Panc1 (cell line): ENCODE measurements at regions not wholly inside any gene's neighbourhood (a gene's known extent, or its start where the extent isn't known, plus 50 kb on each side); places are given as distances from the start of the nearest gene placed in this dataset.

Experiments
- POLR2AphosphoS5 ChIP-seq: IDR thresholded peaks from 2 replicates; pipeline ENCODE4 v1.6.1; 2012; ENCODE audit warnings: mild to moderate bottlenecking, low read depth, low read length, moderate library complexity
- REST ChIP-seq, 2 experiments: IDR thresholded peaks; 2 replicates each; pipeline ENCODE4 v1.6.1; 2011 to 2012; ENCODE audit warnings: low read depth in 2 of 2, control low read depth in 1 of 2, low read length in 1 of 2, mild to moderate bottlenecking in 1 of 2, moderate library complexity in 1 of 2; ENCODE audit not compliant: insufficient read depth in 1 of 2
- SIN3A ChIP-seq: IDR thresholded peaks from 2 replicates; pipeline ENCODE4 v1.6.1; 2012; ENCODE audit warnings: low read depth, mild to moderate bottlenecking, low read length, moderate library complexity, borderline replicate concordance; ENCODE audit not compliant: insufficient read depth
- TCF7L2 ChIP-seq: IDR thresholded peaks from 2 replicates; pipeline ENCODE4 v1.6.1; 2011; ENCODE audit warnings: mild to moderate bottlenecking, low read depth, low read length, inconsistent platforms
- TF ChIP-seq, protein P1 (sequence below): fragments of 450-650 bp; IDR thresholded peaks from 2 replicates; pipeline ENCODE4 v1.5.1; 2017; ENCODE audit warnings: mild to moderate bottlenecking

- no peak for TF ChIP-seq POLR2AphosphoS5
- TF ChIP-seq, protein P1, sequence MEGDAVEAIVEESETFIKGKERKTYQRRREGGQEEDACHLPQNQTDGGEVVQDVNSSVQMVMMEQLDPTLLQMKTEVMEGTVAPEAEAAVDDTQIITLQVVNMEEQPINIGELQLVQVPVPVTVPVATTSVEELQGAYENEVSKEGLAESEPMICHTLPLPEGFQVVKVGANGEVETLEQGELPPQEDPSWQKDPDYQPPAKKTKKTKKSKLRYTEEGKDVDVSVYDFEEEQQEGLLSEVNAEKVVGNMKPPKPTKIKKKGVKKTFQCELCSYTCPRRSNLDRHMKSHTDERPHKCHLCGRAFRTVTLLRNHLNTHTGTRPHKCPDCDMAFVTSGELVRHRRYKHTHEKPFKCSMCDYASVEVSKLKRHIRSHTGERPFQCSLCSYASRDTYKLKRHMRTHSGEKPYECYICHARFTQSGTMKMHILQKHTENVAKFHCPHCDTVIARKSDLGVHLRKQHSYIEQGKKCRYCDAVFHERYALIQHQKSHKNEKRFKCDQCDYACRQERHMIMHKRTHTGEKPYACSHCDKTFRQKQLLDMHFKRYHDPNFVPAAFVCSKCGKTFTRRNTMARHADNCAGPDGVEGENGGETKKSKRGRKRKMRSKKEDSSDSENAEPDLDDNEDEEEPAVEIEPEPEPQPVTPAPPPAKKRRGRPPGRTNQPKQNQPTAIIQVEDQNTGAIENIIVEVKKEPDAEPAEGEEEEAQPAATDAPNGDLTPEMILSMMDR: peak; percentile 58; the same call in 1 of the 2 replicates
- no peak for TF ChIP-seq SIN3A
- TF ChIP-seq REST (IDR thresholded peaks at IDR 0.05; ENCODE audit: insufficient read depth in 1 of 2, low read depth in 2 of 2, low read length in 1 of 2): no peak
- no peak for TF ChIP-seq TCF7L2
Observed at GRCh38 chr13:90868321-90868920, 479.1 kb upstream of the MIR17HG start.
